Adrenal gland (tissue), 5 donors: ENCODE measurements at regions not wholly inside any gene's neighbourhood (a gene's known extent, or its start where the extent isn't known, plus 50 kb on each side); places are given as distances from the start of the nearest gene placed in this dataset.

Source experiments
- CTCF ChIP-seq, 6 experiments: fragments of 450-650 bp in 4 of 6; fragments of 200-600 bp in 2 of 6; sonication (generic) in 1 of 6; IDR thresholded peaks; 1 replicate in 5 of 6; 2 replicates in 1 of 6; pipeline versions ENCODE4 v1.5.1 to v1.8.0; 2016 to 2021; ENCODE audit warnings: antibody characterized with exemption in 6 of 6, mild to moderate bottlenecking in 2 of 6, moderate library complexity in 1 of 6
- POLR2A ChIP-seq, 2 donors: fragments of 450-650 bp; IDR thresholded peaks; one replicate each; pipeline ENCODE4 v1.6.1; 2017; ENCODE audit warnings: antibody characterized with exemption in 2 of 2, mild to moderate bottlenecking in 2 of 2, moderate library complexity in 1 of 2
- donor health status: DM: no; HTN: no; CAD: no.

GRCh38 chr4:128711361-128711760 is 98.1 kb upstream of the JADE1 start:
- TF ChIP-seq CTCF (IDR thresholded peaks at IDR 0.05) (no peak), POLR2A (IDR thresholded peaks at IDR 0.05) (no peak)
